GM12864 (cell line): ENCODE measurements at regions not wholly inside any gene's neighbourhood (a gene's known extent, or its start where the extent isn't known, plus 50 kb on each side); places are given as distances from the start of the nearest gene placed in this dataset.

ENCODE experiments used
- DNase-seq: peaks from one replicate; pipeline ENCODE4 v3.0.0-alpha.2; 2011; ENCODE audit warnings: low read depth
- H3K4me3 ChIP-seq: 2 replicates; pipeline ENCODE4 v1.5.1; 2011; ENCODE audit warnings: mild to moderate bottlenecking, low read depth, low read length, control low read depth
- TF ChIP-seq, protein P1 (sequence below): IDR thresholded peaks from 2 replicates; pipeline ENCODE4 v1.5.1; 2011; ENCODE audit warnings: low read depth, mild to moderate bottlenecking, moderate library complexity, low read length, control low read depth, inconsistent platforms; ENCODE audit errors: missing control alignments

DNA sequence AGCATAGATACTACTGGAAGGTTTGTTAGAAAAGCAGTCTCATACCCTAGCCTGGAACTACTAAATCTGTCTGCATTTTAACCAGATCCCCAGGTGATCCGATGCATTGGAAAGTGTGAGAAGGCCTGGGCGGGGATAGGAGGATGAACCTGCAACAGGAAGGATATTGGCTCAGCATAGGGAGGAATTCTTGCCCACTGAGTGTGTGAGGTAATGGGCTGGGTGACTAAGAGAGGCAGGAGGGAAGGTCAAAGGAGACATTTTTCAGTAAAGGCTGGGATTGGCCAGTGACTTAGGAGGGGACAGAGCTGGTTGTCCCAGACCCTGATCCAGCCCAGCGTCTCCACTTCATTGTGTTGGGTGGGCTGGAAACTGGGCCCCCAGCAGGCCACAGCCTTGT lies 191.0 kb upstream of the LRFN2 start:
- H3K4me3 ChIP-seq, result no peak overlapping the region
- DNase-seq, result no peak
- TF ChIP-seq, protein P1, sequence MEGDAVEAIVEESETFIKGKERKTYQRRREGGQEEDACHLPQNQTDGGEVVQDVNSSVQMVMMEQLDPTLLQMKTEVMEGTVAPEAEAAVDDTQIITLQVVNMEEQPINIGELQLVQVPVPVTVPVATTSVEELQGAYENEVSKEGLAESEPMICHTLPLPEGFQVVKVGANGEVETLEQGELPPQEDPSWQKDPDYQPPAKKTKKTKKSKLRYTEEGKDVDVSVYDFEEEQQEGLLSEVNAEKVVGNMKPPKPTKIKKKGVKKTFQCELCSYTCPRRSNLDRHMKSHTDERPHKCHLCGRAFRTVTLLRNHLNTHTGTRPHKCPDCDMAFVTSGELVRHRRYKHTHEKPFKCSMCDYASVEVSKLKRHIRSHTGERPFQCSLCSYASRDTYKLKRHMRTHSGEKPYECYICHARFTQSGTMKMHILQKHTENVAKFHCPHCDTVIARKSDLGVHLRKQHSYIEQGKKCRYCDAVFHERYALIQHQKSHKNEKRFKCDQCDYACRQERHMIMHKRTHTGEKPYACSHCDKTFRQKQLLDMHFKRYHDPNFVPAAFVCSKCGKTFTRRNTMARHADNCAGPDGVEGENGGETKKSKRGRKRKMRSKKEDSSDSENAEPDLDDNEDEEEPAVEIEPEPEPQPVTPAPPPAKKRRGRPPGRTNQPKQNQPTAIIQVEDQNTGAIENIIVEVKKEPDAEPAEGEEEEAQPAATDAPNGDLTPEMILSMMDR, result no peak

DNA sequence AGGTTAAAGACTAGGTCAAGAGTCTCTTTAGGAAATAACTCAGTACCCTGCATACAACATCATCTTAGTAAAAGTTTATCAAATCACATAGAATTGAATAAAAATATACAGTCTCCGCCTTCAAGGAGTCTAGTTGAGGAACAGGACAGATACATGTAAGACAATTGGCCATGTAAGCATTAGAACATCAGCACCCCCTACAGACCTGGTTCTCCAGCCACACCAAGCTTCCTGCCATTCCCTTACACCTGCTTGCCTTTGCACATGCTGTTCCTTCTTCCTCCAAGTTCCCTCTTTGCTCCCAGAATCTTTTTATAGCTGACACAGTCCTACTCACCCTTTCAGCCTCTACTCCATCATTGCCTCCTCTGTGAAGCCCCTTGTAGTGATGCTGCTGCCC lies 187.8 kb upstream of the LRFN2 start:
- no peak for DNase-seq
- TF ChIP-seq, protein P1, result peak; percentile 30
- no peak overlapping the region for H3K4me3 ChIP-seq

DNA sequence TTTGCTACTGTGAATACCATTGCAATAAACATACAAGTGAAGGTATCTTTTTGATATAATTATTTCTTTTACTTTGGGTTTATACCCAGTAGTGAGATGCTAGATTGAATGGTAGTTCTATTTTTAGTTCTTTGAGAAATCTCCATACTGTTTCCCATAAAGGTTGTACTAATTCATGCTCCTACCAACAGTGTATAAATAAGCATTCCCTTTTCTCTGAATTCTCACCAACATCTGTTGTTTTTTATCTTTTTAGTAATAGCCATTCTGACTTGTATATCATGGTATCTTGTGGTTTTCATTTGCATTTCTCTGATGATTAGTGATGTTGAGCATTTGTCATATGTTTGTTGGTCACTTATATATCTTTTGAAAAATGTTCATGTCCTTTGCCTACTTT lies 183.6 kb upstream of the LRFN2 start:
- TF ChIP-seq, protein P1, result no peak
- DNase-seq, result no peak
- H3K4me3 ChIP-seq, result no peak overlapping the region

DNA sequence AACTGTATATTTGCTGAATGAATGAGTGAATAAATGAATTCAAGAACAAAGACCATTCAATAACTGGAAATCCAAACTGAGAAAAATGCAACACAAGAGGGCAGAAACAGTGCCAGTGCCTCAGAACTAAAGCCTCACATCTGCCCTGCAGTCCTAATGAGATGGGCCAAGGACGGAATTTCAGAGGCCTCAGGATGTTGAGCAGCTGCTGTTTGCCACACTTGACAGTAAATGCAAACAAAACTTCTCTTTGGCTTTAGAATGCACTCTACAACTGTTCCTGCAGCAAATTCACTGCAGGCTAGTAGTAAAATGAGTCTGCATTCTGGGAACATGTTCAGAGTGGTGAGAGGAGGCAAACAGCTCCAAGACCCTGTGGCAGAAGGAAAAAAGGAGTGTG lies 177.6 kb upstream of the LRFN2 start:
- TF ChIP-seq, protein P1, result no peak
- DNase-seq, result no peak
- H3K4me3 ChIP-seq, result no peak overlapping the region

DNA sequence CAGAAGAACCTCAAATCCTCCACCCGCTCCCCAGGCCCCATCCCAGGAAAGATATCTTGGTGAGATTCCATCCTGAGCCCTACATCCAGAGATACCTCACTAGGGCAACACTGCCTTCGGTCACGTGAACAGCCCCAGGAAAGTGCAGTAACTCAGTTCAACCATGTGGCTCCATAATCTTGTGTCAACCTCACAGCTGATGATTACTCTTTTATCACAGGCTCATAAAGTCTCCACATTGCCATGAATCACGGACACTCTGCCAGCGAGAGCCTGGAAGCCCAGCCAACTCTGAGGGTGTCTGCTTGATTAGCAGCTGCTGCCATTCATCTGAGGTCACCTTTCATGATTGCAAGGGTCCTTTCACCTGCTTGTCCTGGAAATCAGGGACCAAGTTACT lies 175.8 kb upstream of the LRFN2 start:
- TF ChIP-seq, protein P1, result no peak
- DNase-seq, result no peak
- H3K4me3 ChIP-seq, result no peak overlapping the region

DNA sequence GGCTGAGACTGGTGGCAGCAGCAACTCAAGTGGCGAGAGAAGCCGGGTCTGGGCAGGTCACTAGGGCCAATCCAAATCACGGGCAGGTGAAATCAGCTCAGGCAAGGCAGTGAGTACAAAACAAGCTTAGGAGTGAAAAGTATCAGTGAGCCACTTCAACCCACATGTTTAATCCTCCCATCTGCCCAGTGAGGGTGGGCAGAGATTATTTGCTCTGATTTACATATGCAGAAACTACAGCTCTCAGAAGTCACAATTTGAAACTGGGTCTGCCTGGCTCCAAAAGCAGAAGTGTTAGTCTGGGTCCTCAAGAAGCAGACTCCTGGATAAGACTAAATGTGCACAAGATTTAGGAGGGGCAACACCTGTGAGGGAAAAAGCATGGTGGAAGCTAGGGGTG lies 173.7 kb upstream of the LRFN2 start:
- H3K4me3 ChIP-seq, result no peak overlapping the region
- no peak for DNase-seq

DNA sequence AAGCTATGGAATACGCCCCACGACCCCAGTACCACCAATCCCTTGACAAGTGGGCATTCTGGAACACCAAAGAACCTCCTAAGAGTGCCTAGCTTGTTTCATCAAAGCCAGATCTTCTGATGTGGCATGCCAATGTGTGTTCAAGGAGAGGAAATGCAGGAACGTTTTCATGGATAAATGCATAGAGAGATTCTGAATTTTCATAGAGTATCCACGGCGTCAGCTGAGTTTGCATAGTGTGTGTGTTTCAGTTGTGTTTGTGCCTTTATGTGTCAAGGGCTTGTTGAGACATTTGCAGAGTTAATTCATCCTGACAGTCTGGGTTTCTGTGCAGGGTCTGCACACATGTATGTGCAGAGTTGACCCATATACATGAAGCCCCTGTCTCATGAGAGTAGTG lies 172.7 kb upstream of the LRFN2 start:
- TF ChIP-seq, protein P1, result no peak
- DNase-seq, result no peak

More for the DNA sequence above, 173.7 kb upstream of the LRFN2 start:
- TF ChIP-seq, protein P1, result no peak

More for the DNA sequence above, 172.7 kb upstream of the LRFN2 start:
- no peak overlapping the region for H3K4me3 ChIP-seq
